GM21576 (cell line): ENCODE measurements at regions not wholly inside any gene's neighbourhood (a gene's known extent, or its start where the extent isn't known, plus 50 kb on each side); places are given as distances from the start of the nearest gene placed in this dataset.
A peak's percentile ranks its signal among the peaks of the same experiment; 100 is the strongest.
"Not testable (repeated sequence)": the region's sequence is repeated elsewhere in the genome, so short reads cannot be mapped to it uniquely, and the experiment has no call there.

Experiments used
- ATAC-seq: cut with Tn5 transposase; IDR thresholded peaks from one replicate; pipeline ENCODE4 v1.9.1; 2021; ENCODE audit warnings: mild to moderate bottlenecking, moderate library complexity; ENCODE audit not compliant: unreplicated experiment

DNA sequence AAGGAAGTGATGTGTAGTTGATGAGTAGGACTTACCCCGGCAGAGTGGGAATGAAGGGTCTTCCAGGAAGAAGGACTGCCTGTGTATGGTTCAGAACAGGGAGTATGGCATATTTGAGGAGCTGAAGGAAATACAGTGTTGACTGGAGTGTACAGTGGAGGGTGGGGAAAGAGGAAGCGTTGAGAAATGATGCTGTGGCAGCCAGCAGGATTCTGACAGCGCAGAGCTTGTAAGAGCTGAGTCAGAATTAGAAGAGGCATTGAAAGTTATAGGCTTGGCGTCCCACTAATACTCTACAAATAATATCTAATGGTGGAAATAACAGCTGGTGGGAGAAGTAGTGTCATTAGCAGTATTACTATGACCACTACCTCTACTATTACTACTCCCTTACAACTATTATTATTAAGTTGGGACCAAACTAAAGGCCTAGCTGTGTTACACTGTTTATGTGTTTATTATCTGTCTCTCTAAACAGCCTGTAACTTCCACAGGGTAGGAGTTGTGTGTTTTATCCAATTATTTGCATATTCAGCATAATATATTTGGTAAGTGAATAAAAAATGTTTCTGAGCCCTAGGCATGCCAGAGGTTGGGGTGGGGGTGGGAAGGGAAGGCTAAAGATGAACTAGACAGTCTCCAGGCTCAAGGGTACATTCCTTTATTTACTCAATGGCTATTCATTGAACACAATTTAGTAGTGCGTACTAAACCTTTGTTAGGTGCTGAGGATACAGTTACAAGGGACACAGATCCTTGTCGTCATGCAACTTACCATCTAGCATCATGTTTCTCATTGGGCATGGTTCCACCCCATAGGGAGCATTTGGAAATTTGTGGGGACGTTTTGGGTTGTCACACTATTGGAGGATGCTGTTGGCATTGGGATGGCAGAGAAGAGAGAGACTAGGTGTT, 428.8 kb upstream of the ONECUT1 start:
- ATAC-seq = no peak

DNA sequence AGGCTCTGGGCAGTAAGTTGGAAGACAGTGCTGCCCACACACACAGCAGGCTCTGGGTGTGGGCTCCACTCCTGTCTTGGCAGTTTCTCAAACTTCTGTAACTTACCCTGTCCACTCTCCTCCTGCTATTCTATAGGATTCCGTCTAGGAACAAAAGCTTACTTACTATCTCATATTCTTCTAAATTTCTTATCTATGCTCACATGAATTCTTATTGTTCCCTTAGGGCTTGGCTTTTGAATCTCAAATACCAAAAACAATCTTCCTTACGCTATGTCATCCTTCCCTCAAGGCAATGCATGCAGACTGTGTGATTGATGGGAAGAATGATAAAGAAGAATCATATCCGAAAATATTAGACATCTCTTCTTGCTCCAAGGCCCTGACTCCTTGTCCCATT, 425.9 kb upstream of the ONECUT1 start:
- no peak for ATAC-seq

DNA sequence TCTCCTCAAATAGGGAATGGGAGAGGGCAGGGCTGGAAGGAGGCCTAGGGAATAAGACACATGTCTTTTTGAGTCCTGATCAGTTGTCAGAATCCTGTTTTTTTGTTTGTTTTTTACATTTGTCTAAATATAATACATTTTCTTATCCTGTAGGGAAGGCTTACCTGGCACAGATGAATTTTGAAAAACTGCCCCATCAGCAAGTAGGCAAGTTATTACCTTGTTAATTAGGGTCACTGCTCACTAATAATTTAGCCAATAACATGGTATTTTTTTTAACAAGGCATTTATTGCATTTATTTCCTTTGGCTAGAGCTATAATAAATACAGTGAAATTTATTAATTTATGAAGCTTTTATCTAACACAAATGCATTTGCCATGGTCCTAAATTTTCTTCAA, 423.2 kb upstream of the ONECUT1 start:
- no peak for ATAC-seq

DNA sequence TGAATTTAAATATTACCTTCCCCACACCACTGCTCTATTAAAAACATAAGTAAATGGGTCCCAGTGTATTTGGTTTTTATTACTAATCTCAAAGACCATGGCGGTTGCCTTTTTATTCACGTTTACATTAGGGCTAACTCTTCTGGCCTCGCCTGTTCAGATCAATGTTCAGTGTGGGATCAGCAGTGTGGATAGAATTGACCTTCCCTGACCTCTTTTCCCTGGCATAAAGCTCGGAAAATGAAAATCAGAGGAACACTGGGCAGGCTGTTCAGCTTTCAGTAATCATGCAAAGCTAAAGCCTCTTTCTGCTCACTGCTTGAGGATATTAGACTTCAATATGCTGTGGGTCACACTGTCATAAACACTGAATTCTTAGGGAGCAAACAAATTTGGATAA, 422.6 kb upstream of the ONECUT1 start:
- no peak for ATAC-seq

DNA sequence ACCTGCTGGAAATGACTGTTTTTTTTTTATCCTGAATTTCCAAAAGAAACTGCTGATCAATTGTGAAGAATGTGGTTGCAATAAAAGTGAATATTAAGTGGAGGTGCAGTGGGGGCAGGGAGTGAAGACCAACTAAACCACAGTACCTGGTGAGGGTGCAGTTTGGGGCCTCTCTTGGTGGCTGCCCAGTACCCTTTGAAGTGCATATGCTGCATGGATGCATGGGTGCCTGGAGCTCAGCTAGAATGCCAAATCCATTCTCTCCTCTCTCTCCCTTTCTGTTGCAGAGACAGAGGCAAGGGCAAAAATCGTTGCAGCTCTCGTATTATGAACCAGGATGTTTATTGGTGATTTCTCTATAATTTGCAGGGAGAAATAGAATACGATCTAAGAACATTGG, 420.5 kb upstream of the ONECUT1 start:
- ATAC-seq = no peak

DNA sequence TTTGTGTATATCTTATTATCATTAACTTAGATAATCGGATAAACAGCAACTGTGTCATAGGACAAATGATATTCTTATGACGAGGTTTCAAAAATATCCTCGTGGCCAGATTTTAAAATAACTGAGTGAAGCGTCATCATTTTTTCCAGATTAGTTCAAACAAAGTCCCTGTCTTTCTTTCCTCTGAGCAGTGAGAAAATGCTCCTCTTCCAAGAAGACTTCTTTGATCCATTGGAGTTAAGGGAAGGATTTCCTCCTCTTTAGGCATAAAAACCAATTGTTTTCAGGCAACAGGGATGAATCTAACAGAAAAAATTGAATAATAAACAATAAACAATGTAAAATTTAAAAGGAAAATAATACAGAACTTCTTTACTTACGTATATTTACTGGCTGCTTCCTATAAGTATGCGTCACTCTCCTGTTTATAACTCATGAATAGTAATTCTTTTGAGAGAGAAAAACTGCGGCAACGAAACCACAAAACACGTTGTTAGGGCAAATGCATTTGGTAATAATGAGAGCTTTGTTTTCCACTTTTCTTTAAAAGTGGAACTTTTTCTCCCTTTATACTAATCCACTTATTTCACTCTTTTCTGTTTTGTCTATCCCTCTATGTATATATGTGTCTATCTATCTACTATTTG, 419.4 kb upstream of the ONECUT1 start:
- no peak for ATAC-seq

DNA sequence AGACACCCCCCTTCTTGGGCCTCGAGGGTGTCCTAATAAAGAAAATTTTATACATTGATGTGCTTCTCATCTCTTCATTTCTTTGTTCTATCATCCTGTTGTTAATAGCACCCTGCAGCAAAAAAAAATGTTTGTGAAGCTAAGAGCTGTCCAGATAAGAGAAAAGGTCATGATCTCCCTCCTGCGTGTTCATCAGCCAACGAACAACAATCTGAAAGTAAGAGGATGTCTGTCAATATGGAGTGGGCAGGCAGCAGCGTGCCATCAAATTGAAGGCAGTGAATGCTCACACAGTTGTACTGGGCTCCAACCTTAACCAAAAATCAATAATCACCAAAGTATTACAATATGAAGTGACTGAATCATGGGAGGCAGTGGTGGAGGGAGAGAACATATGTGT, 418.6 kb upstream of the ONECUT1 start:
- ATAC-seq = no peak

DNA sequence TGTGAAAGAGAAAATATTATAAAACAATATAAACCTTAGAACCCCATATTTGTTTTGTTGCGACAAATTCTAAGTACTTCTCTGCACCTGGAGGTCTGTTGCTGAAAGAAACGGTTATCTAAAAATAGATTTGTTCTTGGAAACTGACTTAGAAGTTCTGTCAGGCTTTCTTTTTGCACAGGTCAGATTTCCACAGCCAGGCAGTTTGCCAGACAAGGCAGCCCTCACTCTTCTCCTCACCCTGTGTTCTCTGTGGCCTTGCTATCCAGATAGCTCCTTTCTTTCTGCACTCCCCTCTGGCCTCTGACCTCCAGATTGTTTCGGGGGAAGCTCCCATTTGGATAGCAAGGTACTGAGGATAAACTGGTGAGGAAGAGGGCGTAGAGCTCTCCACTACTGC, 413.3 kb upstream of the ONECUT1 start:
- no peak for ATAC-seq

DNA sequence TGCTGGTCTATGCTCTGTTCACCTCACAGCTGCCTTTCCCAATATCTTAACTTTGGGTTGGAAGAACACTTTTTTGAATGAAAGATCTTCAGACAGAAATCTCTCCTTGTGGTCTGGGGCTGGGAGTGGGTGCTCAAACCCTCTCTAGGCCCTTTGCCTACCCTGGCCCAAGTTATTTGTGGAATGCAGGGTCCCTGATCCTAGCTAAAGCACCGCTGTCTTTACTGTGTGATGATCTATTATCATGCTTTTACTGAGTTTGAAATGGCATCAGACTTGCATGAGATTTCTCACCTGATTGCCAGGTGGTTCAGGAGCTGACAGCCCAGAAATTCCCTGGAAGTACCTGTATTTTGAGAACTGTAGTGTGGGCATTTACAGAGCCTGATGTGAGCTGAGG, 412.7 kb upstream of the ONECUT1 start:
- ATAC-seq = no peak

DNA sequence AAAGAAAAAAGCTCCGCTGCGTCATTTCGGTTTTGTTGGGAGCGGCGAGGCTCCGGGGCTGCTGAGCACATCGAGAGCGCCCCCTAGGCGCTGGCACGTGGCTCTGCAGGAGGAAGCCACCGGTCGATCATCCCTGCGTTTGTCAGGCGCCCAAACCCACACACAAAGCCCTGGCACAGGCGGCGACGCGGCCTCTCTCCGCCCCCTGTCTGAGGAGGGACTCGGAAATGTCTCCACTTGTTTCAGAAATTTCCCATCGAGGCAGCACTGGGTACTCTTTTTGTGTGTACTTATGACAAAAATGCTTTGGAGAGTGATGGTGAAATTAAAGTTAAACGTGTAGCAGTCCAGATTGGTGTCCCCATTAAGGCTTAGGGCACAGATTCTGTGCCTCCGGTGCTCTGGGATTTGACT, 407.3 kb upstream of the ONECUT1 start:
- ATAC-seq = peak; percentile 88

DNA sequence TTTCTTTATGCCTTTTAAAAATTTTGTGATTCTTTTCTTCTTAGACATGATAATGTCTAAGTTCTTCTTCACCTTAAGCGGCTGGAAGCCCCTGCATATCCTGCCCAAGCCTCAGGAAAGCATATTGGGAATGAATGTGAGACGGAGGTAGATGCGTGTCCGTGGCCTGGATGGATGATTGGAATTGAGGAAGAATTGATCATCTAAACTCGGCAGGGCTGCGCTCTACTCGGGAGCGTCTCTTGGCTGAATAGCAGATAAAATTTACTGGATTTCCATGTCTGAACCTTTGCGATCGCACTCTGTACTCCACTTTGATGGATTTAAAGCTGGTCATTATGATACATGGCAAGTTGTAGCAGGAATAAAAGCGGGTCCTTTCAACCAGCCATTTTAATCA, 406.7 kb upstream of the ONECUT1 start:
- ATAC-seq = no peak

DNA sequence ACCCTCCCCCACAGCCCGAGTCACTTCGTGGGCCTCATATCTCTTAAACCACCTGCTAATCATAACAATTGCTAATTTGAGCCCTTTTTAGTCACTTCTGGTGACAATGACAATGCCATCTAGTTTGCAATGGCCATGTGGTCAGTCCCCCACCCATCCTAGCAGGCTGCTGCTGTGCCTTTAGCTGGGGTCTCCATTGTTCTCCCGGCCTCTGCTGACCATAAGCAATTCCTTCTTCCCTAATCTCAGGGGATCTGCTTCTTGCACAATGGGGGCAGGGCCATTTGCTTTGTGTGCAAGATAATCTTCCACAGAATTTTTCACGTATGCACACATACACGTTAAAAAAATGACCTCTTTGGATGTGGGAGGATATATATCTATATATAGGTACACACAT, 406.1 kb upstream of the ONECUT1 start:
- no peak for ATAC-seq

DNA sequence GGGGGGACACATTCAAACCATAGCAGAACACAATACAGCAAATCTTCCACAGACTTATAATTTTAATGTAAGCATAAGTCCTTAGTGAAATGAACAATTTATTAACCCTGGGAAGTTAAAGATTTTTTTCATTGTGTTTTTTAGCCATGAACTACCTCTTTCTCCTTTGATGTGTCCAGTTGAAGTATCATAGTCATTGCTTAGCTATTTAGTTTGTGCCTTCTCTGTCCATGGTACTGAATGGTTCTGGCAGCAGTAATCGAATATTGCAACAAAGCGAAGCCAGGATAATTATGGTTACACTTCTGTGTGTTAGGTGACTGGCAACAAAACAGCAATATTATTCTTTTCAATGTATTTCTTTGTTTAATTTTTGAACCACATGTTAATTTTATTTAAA, 403.0 kb upstream of the ONECUT1 start:
- ATAC-seq = no peak

DNA sequence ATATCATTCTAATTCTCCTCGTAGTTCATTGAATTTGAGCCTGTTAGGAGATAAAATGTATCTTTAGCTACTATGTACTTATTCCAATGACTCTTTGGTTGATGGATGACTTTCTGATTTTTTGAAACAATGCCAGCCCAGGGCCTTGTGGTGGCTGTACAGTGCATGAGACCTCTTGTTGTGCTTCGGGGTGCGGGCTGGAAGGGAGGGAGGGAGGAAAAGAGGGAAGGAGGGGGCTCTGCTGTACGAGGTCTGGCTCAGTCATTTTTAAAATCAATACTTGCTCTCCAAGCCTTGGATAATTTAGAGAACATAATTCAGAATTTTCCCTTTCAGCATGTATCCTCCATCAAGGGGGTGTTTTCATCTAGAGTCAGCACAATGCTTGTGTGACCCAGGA, 399.7 kb upstream of the ONECUT1 start:
- ATAC-seq = no peak

DNA sequence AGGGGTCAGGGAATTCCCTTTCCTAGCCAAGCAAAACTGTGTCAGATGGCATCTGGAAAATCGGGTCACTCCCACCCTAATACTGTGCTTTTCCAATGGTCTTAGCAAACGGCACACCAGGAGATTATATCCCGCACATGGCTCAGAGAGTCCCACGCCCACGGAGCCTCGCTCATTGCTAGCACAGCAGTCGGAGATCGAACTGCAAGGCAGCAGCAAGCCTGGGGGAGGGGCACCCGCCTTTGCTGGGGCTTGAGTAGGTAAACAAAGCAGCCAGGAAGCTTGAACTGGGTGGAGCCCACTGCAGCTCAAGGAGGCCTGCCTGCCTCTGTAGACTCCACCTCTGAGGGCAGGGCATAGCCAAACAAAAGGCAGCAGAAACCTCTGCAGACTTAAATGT, 393.3 kb upstream of the ONECUT1 start:
- ATAC-seq = not testable (repeated sequence)

DNA sequence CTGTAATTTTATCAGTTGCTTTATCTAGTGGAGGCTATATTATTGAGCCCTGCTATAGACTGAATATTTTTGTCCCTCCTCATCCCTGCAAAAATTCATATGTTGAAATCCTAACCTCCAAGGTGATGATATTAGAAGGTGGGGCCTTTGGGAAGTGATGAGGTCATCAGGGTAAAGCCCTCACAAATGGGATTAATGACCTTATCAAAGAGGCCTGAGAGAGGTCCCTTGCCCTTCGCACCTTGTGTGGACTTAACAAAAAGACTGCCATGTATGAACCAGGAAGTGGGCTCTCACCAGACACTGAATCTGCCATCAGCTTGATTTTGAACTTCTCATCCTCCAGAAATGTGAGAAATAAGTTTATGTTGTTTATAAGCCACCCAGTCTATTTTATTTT, 381.4 kb upstream of the ONECUT1 start:
- no peak for ATAC-seq

DNA sequence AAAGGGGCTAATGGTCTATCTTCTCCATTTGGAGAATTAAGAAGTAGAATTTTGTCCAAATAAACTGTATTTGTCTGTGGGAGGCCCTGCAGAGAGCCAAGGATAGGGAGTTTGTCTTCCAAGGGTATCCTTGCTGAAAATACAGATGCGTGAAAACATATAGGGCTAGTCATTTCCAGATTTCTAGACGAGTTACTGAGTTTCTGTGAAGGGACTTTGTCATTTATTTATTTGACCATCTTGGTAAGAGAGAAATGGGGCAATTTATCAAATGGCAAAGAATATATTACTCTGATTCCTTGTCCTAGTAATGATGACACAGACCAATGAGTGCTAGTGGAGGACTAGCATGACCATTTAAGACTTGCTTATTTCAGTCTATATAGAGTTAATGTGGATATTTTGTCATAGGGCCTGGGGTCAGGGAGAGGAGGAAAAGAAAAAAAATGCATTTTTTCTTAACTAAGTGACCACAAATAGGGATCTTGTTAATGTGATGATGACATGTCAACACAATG, 376.6 kb upstream of the ONECUT1 start:
- no peak for ATAC-seq

DNA sequence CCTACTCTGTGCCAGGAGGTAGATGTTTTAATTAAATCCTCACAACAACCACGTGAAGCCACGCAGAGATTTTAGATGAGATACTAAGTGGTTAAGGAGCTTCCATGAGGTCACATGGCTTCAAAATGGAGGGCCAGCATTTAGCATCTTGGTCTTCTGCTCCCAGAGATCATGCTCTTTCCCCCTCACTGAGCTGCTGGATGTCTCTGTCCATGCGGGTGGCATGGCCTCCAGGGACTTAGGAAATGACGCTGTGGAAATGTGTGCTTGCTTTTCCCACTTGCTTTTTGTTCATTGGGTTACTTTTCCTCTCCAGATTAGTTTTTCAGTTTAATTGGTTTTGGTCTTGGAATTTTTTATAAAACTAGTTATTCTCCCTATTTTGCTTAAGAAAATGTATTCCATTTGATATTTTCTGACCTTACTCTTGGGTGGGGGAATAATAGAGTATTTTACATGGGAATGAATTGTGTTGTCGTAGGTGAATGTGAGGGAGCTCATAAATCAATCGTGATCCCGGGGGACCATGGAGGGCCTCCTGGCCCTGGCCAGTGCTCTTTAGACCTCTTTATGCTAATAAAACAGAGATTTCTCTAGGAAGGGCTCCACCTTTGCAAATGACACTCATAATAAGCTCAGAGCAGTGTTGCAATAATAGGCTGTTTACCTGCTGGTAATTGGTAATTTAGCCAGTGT, 376.0 kb upstream of the ONECUT1 start:
- ATAC-seq = no peak

DNA sequence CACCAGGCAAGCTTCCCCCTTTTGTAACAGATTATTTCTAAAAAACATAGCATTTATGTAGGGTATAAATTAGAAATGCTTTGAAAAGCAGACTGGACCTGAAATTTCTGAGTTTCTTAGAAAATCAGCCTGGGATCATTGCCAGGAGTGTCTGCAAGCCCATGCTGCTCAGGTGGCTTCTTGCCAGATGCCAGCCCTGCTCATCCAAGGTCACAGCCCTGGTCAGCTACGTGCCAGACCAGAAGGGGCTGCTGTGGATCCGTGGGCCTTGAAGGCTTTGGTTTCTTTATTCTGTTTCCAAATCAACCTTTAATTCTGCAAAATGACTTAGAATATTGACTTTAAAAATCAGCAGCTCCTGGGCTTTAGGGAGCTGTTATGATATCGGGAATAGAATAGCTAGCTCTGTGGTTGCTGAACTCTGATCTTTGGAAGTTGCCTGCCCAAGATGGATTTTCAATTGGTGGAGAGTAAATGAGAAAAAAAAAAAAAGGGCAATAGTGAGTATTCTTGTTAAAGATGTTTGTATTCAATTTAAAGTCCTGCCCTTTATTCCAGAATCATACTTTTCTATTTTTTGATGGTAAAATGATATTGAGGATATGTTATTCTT, 370.1 kb upstream of the ONECUT1 start:
- ATAC-seq = no peak

DNA sequence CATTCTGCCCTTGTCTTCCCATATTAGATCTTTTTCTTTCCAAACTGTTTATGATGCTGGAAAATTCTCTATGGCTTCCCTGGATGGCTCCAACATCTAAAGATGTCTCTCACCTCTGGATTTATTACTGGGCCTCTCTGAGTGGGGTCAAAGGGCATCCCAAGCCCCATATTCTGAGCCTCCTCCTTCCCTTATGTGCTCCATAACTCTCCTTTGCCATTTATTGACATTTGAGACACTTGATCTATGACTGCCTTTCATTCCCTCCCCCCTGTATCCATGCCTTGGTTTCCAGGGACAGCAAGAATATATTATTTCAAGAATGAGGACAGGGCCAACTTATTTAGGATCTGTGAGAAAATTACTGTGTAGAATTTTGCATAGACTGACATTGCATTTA, 369.3 kb upstream of the ONECUT1 start:
- no peak for ATAC-seq

DNA sequence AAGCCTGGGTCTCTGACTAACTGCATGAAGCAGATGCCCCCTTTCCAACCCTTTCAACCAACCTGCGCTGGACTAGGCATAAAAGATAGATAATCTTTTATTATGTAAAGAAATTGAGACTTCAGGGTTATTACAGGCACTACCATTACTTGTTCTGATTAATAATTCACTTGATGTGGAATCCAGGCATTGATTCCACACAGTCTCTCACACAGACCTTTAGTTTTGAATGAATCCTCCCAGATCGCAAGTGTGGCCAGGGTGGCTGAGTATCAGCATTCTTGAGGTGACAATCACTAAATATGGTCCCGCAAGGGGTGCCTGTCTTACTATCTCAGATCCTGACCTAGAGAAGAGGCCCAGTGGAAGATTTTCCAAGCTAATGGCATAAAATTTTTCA, 368.9 kb upstream of the ONECUT1 start:
- no peak for ATAC-seq
